Esophagus (tissue), 2 donors: ENCODE measurements at regions not wholly inside any gene's neighbourhood (a gene's known extent, or its start where the extent isn't known, plus 50 kb on each side); places are given as distances from the start of the nearest gene placed in this dataset.

Experiments used
- H3K27ac ChIP-seq, 2 donors: one replicate each; pipeline ENCODE4 v1.5.1; 2013; ENCODE audit warnings: low read depth in 2 of 2, mild to moderate bottlenecking in 2 of 2, inconsistent platforms in 1 of 2, low read length in 1 of 2, moderate library complexity in 1 of 2
- H3K27me3 ChIP-seq, 2 donors: one replicate each; pipeline ENCODE4 v1.6.1; 2013; ENCODE audit warnings: low read length in 2 of 2, control low read depth in 1 of 2, mild to moderate bottlenecking in 1 of 2; ENCODE audit not compliant: insufficient read depth in 2 of 2, control insufficient read depth in 1 of 2
- H3K36me3 ChIP-seq, 2 donors: one replicate each; pipeline ENCODE4 v1.6.1; 2013; ENCODE audit warnings: low read length in 1 of 2; ENCODE audit not compliant: control insufficient read depth in 2 of 2, insufficient read depth in 2 of 2
- H3K4me1 ChIP-seq, 2 donors: one replicate each; pipeline ENCODE4 v1.6.1; 2013; ENCODE audit warnings: low read length in 1 of 2; ENCODE audit not compliant: control insufficient read depth in 2 of 2, insufficient read depth in 2 of 2
- H3K4me3 ChIP-seq, 2 donors: one replicate each; pipeline ENCODE4 v1.5.1; 2013; ENCODE audit warnings: low read length in 2 of 2, mild to moderate bottlenecking in 2 of 2, low read depth in 1 of 2, moderate library complexity in 1 of 2
- H3K9me3 ChIP-seq, 2 donors: one replicate each; pipeline ENCODE4 v1.6.1; 2013; ENCODE audit warnings: mild to moderate bottlenecking in 2 of 2, low read depth in 1 of 2, low read length in 1 of 2, moderate library complexity in 1 of 2; ENCODE audit not compliant: control insufficient read depth in 2 of 2, insufficient read depth in 1 of 2
- whole genome bisulfite sequencing, 2 donors: extraction: QIAGEN DNeasy Blood & Tissue Kit; methylation state at CpG; one replicate each; pipeline ENCODE4 v1.1.7; 2013; 5-methylcytosine and 5-hydroxymethylcytosine counted together
- donor health status: healthy with polysubstance abuse.
- donor health status: Bipolar disorder and iron deficiency.

DNA sequence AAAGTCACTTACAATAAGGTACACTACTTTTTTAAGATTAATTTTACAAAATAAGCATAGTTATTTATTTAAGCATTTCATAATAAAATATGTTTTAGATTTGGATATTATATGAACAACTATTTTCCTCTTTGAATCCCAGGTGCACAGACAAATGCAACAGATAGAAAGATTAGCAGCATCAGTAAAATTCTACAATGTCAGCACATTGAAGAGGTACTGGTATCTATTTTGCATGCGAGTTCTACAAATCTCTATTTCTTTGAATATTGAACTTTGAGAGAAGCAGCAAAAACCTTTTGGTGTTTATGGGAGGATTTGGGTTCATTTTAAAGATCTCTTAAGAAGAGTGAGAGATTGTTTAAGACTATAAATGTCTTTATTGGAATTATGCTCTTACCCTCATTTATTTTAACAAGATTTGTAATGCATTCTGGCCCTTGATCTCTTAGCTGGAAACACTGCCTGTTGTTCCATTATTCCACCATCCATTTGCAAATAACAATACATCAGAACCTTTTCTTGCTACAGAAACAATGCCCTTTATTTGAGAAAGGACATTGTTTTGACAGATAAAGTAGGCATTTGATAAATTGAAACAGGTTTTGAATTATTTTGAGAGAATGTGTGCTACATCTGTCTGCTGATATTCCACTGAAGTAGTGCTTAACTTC, 558.8 kb upstream of the KLHL1 start:
- WGBS, 2 donors, result 79 to 85% methylated on average over 1 of the region's 1 CpG
- no peaks in the 10 kb centered on the region for H3K4me1 ChIP-seq
- no peaks in the 10 kb centered on the region for H3K27me3 ChIP-seq
- H3K9me3 ChIP-seq, result no peaks in the 10 kb centered on the region
- no peak overlapping the region for H3K4me3 ChIP-seq
- no peaks in the 10 kb centered on the region for H3K36me3 ChIP-seq
- H3K27ac ChIP-seq, result no peak overlapping the region

DNA sequence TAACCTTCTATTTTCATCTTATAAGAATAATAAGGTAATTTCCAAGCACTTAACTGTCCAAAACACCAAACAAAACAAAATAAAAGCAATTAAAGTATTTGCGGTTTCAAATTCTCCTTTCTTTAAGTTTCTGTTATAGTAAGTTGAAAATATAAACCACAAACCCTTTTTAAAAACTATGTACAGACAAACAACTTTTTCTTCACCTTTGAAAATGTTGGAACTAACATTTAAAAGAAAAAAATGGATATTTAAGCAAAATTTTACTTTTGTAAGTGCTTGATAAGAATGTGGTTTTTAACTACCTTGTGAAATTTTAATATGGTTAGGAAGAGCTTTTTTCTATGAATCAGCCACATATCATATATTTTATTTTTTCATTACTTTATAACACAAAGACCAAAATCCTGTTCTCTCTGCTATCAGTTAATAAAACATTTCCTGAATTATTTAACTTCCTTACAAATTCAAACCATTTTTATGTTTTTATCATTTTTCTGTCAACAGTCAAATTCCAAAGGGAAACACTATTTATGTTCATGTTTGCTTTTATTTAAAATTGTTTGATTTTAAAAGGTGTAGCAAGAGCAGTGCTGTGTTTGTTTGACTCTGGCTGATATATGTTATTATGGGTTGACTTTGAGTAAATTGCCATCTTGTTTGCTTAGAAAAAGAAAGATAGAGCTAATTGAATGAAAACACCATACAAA, 554.1 kb upstream of the KLHL1 start:
- Histone ChIP-seq H3K36me3 (no peaks in the 10 kb centered on the region), H3K4me1 (no peaks in the 10 kb centered on the region), H3K4me3 (no peak overlapping the region), H3K27me3 (no peaks in the 10 kb centered on the region), H3K27ac (no peak overlapping the region), H3K9me3 (no peaks in the 10 kb centered on the region)
- WGBS, 2 donors, result 65 to 75% methylated on average over 1 of the region's 1 CpG

DNA sequence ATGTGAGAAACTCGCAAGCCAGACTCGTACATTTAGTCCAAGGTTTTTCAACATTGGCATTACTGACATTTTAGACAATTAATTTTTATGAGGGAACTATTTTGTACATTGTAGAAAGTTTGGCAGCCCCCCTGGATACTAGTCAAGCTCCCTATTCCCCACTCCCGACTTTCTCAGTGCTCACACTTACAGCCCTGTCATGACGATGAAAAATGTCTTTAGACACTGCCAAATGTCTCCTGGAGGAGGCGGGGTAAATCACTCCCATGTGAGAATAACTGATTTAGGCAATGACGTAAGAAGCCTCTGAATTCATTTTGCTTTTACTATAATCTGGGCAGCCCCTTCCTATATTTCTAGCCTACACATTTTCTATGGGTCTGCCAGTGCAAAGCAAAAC, 535.8 kb upstream of the KLHL1 start:
- Histone ChIP-seq H3K4me1 (no peaks in the 10 kb centered on the region), H3K36me3 (no peaks in the 10 kb centered on the region), H3K9me3 (no peaks in the 10 kb centered on the region), H3K4me3 (no peak overlapping the region), H3K27me3 (peaks cover 0 to 2% of the 10 kb centered on the region in 2 donors), H3K27ac (no peak overlapping the region)
- whole genome bisulfite sequencing, 2 donors, result 82 to 83% methylated on average over 6 of the region's 6 CpGs

DNA sequence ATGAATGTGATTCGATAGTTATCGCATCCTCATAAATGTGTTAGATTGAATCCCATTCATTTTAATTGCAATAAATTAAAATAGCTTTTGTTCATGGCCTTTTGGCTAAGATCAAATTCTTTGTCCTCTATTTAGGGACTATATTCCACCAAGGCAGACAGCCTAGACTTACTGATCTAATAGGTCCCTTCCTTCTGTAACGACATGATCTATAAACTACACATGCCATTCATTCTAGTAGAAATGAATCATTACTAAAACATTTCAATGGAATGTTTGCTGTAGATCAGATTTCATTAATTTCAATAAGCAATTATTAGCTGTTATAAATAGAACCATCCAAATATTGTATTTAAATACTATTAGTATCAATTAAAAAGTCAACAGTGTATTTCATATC, 526.6 kb upstream of the KLHL1 start:
- no peaks in the 10 kb centered on the region for H3K9me3 ChIP-seq
- no peaks in the 10 kb centered on the region for H3K4me1 ChIP-seq
- no peak overlapping the region for H3K4me3 ChIP-seq
- no peak overlapping the region for H3K27ac ChIP-seq
- 86 to 88% methylated on average over 3 of the region's 3 CpGs for WGBS, 2 donors
- no peaks in the 10 kb centered on the region for H3K36me3 ChIP-seq
- no peaks in the 10 kb centered on the region for H3K27me3 ChIP-seq

DNA sequence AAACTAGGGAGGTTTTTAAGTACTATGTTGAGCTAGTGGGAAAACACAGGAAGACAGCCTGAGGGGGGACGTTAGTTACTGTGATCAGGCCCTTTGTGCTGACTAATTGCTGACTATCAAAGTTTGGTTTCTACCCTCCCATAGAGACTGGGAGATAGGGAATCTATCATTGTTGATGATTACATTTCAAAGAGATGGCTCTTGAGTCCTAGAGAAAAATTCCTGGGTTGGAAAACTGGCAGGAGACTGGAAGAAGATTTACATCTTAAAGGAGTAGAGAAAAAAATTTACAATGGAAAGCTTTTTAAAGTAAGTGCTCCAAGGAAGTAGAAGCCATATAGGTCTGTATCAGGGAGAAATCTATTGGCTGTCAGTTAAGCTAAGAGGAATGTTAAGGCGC, 522.0 kb upstream of the KLHL1 start:
- WGBS, 2 donors, result 72 to 73% methylated on average over 2 of the region's 2 CpGs
- Histone ChIP-seq H3K4me1 (no peaks in the 10 kb centered on the region), H3K27me3 (no peaks in the 10 kb centered on the region)

DNA sequence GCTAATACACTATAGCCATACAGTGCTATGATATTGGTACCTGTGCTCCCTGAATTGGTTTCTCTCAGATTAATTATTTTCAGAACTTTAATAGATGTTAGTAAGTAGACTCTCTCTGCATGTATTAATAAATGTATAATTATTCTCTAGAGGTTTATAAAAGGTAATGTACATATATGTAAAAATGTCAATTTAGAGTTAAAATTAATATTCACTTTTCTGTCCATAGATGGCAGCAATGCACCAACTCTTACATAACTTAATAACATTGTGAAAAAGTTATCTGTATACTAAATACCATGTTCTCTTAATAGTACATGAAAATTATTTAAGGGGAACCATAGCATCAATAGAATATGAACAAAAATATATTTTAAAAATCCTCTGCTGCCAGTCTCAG, 515.0 kb upstream of the KLHL1 start:
- H3K27ac ChIP-seq, result no peak overlapping the region
- no peak overlapping the region for H3K4me3 ChIP-seq
- no peaks in the 10 kb centered on the region for H3K27me3 ChIP-seq
- no peaks in the 10 kb centered on the region for H3K36me3 ChIP-seq
- no peaks in the 10 kb centered on the region for H3K9me3 ChIP-seq
- H3K4me1 ChIP-seq, result no peaks in the 10 kb centered on the region

More for the DNA sequence above, 522.0 kb upstream of the KLHL1 start:
- Histone ChIP-seq H3K9me3 (no peaks in the 10 kb centered on the region), H3K36me3 (no peaks in the 10 kb centered on the region), H3K4me3 (no peak overlapping the region), H3K27ac (no peak overlapping the region)

DNA sequence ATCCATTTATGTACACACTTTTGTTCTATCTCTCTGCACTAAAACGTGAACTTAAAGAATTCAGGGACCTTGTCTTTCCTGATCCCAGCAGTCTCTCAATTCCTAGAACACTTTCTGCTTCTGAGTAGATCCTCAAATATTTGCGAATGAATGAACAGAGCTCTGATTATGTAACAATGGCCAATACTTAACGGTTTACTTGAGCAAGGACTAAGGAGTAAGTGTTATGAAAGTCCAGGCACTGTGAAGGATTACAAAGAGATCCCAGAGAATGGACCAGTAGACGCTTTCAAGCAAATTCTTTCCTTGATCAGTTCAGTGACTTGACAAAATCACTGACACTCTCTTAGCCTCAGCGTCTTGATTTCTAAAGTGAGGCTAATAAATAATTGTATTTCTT, 514.5 kb upstream of the KLHL1 start:
- Histone ChIP-seq H3K36me3 (no peaks in the 10 kb centered on the region), H3K4me1 (no peaks in the 10 kb centered on the region), H3K4me3 (no peak overlapping the region), H3K27ac (no peak overlapping the region), H3K9me3 (no peaks in the 10 kb centered on the region), H3K27me3 (no peaks in the 10 kb centered on the region)
- 32 to 33% methylated on average over 5 of the region's 5 CpGs for WGBS, 2 donors

DNA sequence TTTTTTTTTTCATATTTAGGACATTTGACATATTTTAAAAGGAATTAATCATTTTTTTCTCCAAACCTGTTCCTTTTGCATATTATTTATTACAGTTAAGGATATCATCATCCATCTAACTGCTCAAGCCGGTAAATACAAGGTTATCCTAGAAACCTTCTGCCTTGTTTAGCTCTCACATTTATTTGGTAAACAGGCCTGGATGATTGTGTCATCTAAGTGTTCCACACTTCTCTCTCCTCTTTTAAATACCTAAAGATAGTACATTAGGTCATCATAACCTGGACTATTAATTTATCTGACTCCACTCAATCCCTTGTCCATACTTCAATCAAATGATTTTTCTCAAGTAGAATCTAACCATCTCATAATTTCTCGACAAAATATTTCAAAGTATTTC, 511.7 kb upstream of the KLHL1 start:
- Histone ChIP-seq H3K4me3 (no peak overlapping the region), H3K27ac (no peak overlapping the region), H3K4me1 (no peaks in the 10 kb centered on the region), H3K9me3 (no peaks in the 10 kb centered on the region), H3K27me3 (no peaks in the 10 kb centered on the region), H3K36me3 (no peaks in the 10 kb centered on the region)
- WGBS, 2 donors, result 79 to 82% methylated on average over 2 of the region's 2 CpGs

DNA sequence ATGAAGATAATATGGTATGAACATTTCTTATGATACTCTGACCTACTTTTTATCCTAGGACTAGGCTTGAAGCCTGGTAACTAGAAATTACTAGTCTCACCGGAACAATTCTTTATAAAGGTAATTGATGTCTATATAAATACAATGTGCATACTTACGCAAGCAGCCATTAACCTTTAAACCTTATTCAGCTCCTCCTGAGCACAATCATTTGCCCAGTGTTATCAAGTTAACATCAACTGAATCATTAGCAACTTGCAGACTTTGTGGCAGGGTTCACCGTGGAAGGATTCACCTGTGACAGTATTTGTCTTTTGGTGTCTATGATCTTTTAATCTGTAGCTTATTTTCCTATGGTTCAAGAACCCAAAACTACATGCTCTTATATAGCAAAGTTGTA, 508.6 kb upstream of the KLHL1 start:
- Histone ChIP-seq H3K4me1 (no peaks in the 10 kb centered on the region), H3K9me3 (no peaks in the 10 kb centered on the region), H3K36me3 (no peaks in the 10 kb centered on the region), H3K27me3 (no peaks in the 10 kb centered on the region), H3K27ac (no peak overlapping the region), H3K4me3 (no peak overlapping the region)
- WGBS, 2 donors, result 66 to 76% methylated on average over 3 of the region's 3 CpGs

DNA sequence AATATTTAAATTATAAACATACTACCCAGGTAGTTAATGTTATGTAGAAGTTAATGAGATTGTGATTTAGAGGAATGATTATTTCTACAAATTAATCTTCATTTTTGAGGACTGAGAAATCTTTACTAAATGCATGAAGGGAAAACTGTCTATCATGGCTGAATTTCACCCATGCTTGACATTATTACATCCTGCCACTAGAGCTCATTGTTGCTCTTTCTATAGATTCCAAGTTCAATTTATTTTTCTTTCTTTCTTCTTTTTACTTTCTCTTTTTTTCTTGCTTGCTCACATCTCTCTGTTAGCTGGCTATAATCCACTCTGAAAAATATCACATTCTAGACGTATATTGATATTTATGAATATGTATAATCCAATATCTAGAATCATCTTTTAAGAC, 505.0 kb upstream of the KLHL1 start:
- 54 to 60% methylated on average over 1 of the region's 1 CpG for WGBS, 2 donors
- H3K27ac ChIP-seq, result no peak overlapping the region
- no peaks in the 10 kb centered on the region for H3K36me3 ChIP-seq
- no peaks in the 10 kb centered on the region for H3K9me3 ChIP-seq
- H3K27me3 ChIP-seq, result no peaks in the 10 kb centered on the region
- H3K4me1 ChIP-seq, result no peaks in the 10 kb centered on the region
- H3K4me3 ChIP-seq, result no peak overlapping the region
